Mammary epithelial cell (primary cell): ENCODE measurements at regions not wholly inside any gene's neighbourhood (a gene's known extent, or its start where the extent isn't known, plus 50 kb on each side); places are given as distances from the start of the nearest gene placed in this dataset.

Experiments
- EZH2 ChIP-seq: IDR thresholded peaks from 2 replicates; pipeline ENCODE4 v1.6.1; 2012; ENCODE audit warnings: low read length, inconsistent platforms, borderline replicate concordance
- TF ChIP-seq, protein P1 (sequence below), 2 donors: IDR thresholded peaks in 1 of 2; conservative IDR thresholded peaks in 1 of 2; 2 replicates each; pipeline ENCODE4 v1.5.1; 2011 to 2012; ENCODE audit warnings: inconsistent platforms in 2 of 2, low read length in 2 of 2, mild to moderate bottlenecking in 2 of 2, control low read depth in 1 of 2, low read depth in 1 of 2; ENCODE audit not compliant: insufficient read depth in 1 of 2; ENCODE audit errors: extremely low read depth in 1 of 2

GRCh38 chr1:229069176-229069575 lies 201.7 kb upstream of the RAB4A start:
- TF ChIP-seq, protein P1, sequence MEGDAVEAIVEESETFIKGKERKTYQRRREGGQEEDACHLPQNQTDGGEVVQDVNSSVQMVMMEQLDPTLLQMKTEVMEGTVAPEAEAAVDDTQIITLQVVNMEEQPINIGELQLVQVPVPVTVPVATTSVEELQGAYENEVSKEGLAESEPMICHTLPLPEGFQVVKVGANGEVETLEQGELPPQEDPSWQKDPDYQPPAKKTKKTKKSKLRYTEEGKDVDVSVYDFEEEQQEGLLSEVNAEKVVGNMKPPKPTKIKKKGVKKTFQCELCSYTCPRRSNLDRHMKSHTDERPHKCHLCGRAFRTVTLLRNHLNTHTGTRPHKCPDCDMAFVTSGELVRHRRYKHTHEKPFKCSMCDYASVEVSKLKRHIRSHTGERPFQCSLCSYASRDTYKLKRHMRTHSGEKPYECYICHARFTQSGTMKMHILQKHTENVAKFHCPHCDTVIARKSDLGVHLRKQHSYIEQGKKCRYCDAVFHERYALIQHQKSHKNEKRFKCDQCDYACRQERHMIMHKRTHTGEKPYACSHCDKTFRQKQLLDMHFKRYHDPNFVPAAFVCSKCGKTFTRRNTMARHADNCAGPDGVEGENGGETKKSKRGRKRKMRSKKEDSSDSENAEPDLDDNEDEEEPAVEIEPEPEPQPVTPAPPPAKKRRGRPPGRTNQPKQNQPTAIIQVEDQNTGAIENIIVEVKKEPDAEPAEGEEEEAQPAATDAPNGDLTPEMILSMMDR (conservative IDR thresholded peaks at IDR 0.05 in 1 of 2, IDR thresholded peaks at IDR 0.05 in 1 of 2; ENCODE audit: extremely low read depth in 1 of 2, insufficient read depth in 1 of 2, low read depth in 1 of 2, low read length in 2 of 2) = no peak
- TF ChIP-seq EZH2 = no peak
